ENCODE measurements at regions not wholly inside any gene's neighbourhood (a gene's known extent, or its start where the extent isn't known, plus 50 kb on each side); places are given as distances from the start of the nearest gene placed in this dataset.

DNA sequence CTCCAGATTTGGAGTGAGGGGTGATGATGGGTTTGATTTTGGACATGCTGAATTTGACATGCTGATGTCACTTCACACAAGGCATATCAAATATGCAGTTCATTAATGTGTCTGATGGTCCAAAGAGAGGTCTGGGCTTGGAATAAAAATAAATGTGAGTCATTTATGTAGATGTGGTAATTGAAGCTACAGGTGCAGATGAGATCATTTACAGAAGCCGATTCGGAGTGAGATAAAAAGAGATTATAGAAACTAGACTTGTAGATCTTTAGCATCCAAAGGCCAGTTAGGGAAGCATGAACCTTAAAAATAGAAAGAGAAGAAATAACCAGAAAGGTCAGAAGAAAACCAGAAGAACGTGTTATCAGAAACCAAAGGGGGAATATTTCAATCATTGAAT lies 350.9 kb upstream of the ZP4 start:
- H3K27me3 ChIP-seq (ENCODE audit: low read depth): no peaks in the 10 kb centered on the region
- H3K4me1 ChIP-seq: no peaks in the 10 kb centered on the region
- intact Hi-C loops (cut with DNase I): no loop called here
- no peak overlapping the region for H3K4me3 ChIP-seq
- H3K27ac ChIP-seq: no peak overlapping the region
- H3K9me3 ChIP-seq: no peaks in the 10 kb centered on the region
- ATAC-seq (no peak), DNase-seq (no peak)
- TF ChIP-seq, protein P1, sequence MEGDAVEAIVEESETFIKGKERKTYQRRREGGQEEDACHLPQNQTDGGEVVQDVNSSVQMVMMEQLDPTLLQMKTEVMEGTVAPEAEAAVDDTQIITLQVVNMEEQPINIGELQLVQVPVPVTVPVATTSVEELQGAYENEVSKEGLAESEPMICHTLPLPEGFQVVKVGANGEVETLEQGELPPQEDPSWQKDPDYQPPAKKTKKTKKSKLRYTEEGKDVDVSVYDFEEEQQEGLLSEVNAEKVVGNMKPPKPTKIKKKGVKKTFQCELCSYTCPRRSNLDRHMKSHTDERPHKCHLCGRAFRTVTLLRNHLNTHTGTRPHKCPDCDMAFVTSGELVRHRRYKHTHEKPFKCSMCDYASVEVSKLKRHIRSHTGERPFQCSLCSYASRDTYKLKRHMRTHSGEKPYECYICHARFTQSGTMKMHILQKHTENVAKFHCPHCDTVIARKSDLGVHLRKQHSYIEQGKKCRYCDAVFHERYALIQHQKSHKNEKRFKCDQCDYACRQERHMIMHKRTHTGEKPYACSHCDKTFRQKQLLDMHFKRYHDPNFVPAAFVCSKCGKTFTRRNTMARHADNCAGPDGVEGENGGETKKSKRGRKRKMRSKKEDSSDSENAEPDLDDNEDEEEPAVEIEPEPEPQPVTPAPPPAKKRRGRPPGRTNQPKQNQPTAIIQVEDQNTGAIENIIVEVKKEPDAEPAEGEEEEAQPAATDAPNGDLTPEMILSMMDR (IDR thresholded peaks at IDR 0.05): no peak
- H3K36me3 ChIP-seq: no peaks in the 10 kb centered on the region

DNA sequence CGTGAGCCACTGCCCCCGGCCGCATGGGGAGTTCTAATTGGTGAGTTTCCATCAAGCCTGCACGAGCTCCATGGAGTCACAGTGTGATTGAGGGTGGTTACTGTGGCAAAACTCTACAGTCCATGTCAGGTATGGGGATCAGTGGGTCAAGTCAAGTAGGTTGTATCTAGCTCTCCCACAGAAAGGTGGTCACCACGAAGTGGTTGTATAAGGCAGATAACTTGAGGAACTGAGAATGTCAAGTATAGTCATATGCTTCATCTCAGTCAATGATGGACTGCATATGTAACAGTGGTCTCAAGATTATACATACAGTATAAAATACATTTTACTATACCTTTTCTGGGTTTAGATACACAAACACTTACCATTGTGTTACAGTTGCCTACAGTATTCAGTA lies 348.6 kb upstream of the ZP4 start:
- ATAC-seq: no peak
- intact Hi-C loops (cut with DNase I): no loop called here
- no peaks in the 10 kb centered on the region for H3K27me3 ChIP-seq (ENCODE audit: low read depth)
- TF ChIP-seq, protein P1 (IDR thresholded peaks at IDR 0.05): no peak
- H3K36me3 ChIP-seq: no peaks in the 10 kb centered on the region
- no peak overlapping the region for H3K27ac ChIP-seq
- DNase-seq: no peak
- H3K9me3 ChIP-seq: no peaks in the 10 kb centered on the region
- H3K4me3 ChIP-seq: no peak overlapping the region
- no peaks in the 10 kb centered on the region for H3K4me1 ChIP-seq

DNA sequence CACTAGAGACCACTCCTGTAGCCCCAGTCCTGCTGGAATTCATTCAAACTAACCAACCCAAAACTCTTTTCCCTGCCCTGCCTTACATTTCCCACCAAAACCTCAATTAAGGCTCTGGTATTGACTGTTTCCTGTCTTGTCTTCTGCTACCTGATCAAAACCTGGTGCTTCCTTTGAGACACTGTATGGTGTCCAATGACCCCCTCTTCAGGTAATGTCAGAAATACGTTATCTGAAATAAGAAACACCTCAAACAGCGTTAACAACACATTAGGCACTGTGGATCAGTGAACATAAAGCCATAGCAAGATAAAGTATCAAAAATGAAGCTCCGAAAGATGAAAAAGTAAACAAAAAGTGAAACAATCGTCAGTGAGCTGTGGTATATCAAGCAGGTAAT lies 343.2 kb upstream of the ZP4 start:
- H3K36me3 ChIP-seq: no peaks in the 10 kb centered on the region
- no peak overlapping the region for H3K4me3 ChIP-seq
- ATAC-seq (no peak), DNase-seq (no peak)
- intact Hi-C loops (cut with DNase I): no loop called here
- no peak overlapping the region for H3K27ac ChIP-seq
- no peaks in the 10 kb centered on the region for H3K4me1 ChIP-seq
- H3K9me3 ChIP-seq: no peaks in the 10 kb centered on the region
- TF ChIP-seq, protein P1 (IDR thresholded peaks at IDR 0.05): no peak
- no peaks in the 10 kb centered on the region for H3K27me3 ChIP-seq (ENCODE audit: low read depth)

DNA sequence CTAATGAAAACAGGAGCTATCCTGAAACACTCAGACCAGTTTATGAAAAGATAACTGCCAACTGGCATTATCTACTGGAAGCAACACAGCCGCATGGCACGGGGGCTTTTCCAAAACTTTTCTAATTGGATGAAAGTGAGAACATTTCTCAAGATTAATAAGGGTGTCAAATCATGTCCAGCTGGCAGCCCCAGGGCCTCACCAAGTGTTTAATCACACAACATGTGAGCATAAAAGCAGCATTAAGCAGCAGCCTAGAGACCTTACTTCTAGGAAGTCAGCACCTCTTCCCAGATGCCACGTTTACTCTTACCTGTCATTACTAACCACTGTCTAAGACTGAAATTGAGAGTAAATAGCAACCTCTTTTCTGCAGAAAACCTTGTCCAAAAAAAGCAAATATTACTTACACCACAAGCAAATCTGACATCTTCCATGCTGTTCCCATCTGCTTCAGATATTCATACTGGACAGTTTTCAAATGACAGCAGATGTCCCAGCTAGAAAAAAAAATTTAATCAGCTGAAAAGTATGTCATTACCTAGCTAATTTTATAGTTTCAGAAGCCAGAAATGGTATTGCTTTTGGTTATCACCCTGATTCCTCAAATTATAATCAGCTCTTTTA lies 341.5 kb upstream of the ZP4 start:
- H3K36me3 ChIP-seq: no peaks in the 10 kb centered on the region
- H3K4me1 ChIP-seq: no peaks in the 10 kb centered on the region
- no peaks in the 10 kb centered on the region for H3K27me3 ChIP-seq (ENCODE audit: low read depth)
- intact Hi-C loops (cut with DNase I): no loop called here
- H3K27ac ChIP-seq: no peak overlapping the region
- ATAC-seq (no peak), DNase-seq (no peak)
- TF ChIP-seq, protein P1 (IDR thresholded peaks at IDR 0.05): no peak
- no peak overlapping the region for H3K4me3 ChIP-seq
- no peaks in the 10 kb centered on the region for H3K9me3 ChIP-seq

DNA sequence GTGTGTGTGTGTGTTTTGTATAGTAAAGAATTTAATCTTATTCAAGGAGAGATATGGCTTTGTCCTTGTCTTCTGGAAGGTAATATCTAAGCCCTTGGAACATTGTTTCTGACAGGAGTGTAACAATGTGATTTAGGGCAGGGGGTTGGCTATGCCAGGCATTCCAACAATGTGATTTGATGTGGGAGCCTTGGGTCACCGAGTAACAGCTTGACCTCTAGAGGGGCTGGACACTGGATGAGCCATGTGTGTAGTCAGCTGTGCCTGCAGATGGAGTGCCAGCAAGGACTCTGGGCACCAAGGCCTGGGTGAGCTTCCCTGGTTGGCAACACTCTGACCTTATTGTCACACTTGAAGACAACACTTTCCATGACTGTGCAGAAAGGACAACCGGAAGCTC lies 336.1 kb upstream of the ZP4 start:
- Histone ChIP-seq H3K9me3 (no peaks in the 10 kb centered on the region), H3K36me3 (no peaks in the 10 kb centered on the region), H3K27me3 (ENCODE audit: low read depth) (no peaks in the 10 kb centered on the region), H3K27ac (no peak overlapping the region), H3K4me1 (no peaks in the 10 kb centered on the region), H3K4me3 (no peak overlapping the region)
- DNase-seq (no peak), ATAC-seq (no peak)
- intact Hi-C loops (cut with DNase I): no loop called here
- TF ChIP-seq, protein P1 (IDR thresholded peaks at IDR 0.05): no peak

Data from lower lobe of right lung (tissue), 2 donors.